HG02588 (cell line): ENCODE measurements at regions not wholly inside any gene's neighbourhood (a gene's known extent, or its start where the extent isn't known, plus 50 kb on each side); places are given as distances from the start of the nearest gene placed in this dataset.
"Not testable (repeated sequence)": the region's sequence is repeated elsewhere in the genome, so short reads cannot be mapped to it uniquely, and the experiment has no call there.

Source experiments
- ATAC-seq: cut with Tn5 transposase; IDR thresholded peaks from one replicate; pipeline ENCODE4 v1.9.1; 2021; ENCODE audit warnings: mild to moderate bottlenecking, moderate library complexity; ENCODE audit not compliant: unreplicated experiment

GRCh38 chr2:65626831-65627230 lies 194.4 kb upstream of the SPRED2 start:
- ATAC-seq = no peak

GRCh38 chr2:65625982-65626381 lies 193.6 kb upstream of the SPRED2 start:
- no peak for ATAC-seq

- ATAC-seq = no peak
These were observed 190.6 kb upstream of the SPRED2 start for GRCh38 chr2:65622951-65623535.

- no peak for ATAC-seq
These were observed 190.1 kb upstream of the SPRED2 start for GRCh38 chr2:65622499-65622898.

GRCh38 chr2:65620524-65620923 lies 188.1 kb upstream of the SPRED2 start:
- no peak for ATAC-seq

- ATAC-seq = no peak
These were observed 187.6 kb upstream of the SPRED2 start for GRCh38 chr2:65620026-65620425.

GRCh38 chr2:65615602-65616001 lies 183.2 kb upstream of the SPRED2 start:
- no peak for ATAC-seq

GRCh38 chr2:65613968-65614555 lies 181.7 kb upstream of the SPRED2 start:
- no peak for ATAC-seq

GRCh38 chr2:65611488-65611887 lies 179.1 kb upstream of the SPRED2 start:
- no peak for ATAC-seq

- no peak for ATAC-seq
These were observed 176.5 kb upstream of the SPRED2 start for GRCh38 chr2:65608916-65609315.

- no peak for ATAC-seq
These were observed 176.1 kb upstream of the SPRED2 start for GRCh38 chr2:65608466-65608865.

GRCh38 chr2:65607662-65608305 lies 175.4 kb upstream of the SPRED2 start:
- ATAC-seq = no peak

GRCh38 chr2:65605743-65606058 lies 173.3 kb upstream of the SPRED2 start:
- ATAC-seq = peak; percentile 48

- peak; percentile 30 for ATAC-seq
These were observed 172.8 kb upstream of the SPRED2 start for GRCh38 chr2:65605058-65605742.

GRCh38 chr2:65604246-65604645 lies 171.8 kb upstream of the SPRED2 start:
- ATAC-seq = no peak

- no peak for ATAC-seq
These were observed 170.3 kb upstream of the SPRED2 start for GRCh38 chr2:65602603-65603235.

GRCh38 chr2:65600871-65601270 lies 168.5 kb upstream of the SPRED2 start:
- ATAC-seq = not testable (repeated sequence)

GRCh38 chr2:65600351-65600750 lies 168.0 kb upstream of the SPRED2 start:
- not testable (repeated sequence) for ATAC-seq

- no peak for ATAC-seq
These were observed 167.3 kb upstream of the SPRED2 start for GRCh38 chr2:65599693-65600092.

GRCh38 chr2:65598996-65599395 lies 166.6 kb upstream of the SPRED2 start:
- ATAC-seq = no peak

GRCh38 chr2:65598264-65598663 lies 165.9 kb upstream of the SPRED2 start:
- no peak for ATAC-seq

- ATAC-seq = no peak
These were observed 163.2 kb upstream of the SPRED2 start for GRCh38 chr2:65595630-65596029.
